ENCODE measurements at regions not wholly inside any gene's neighbourhood (a gene's known extent, or its start where the extent isn't known, plus 50 kb on each side); places are given as distances from the start of the nearest gene placed in this dataset.

GRCh38 chr15:47582233-47582632 is 135.1 kb upstream of the SEMA6D start:
- TF ChIP-seq CTCF (IDR thresholded peaks at IDR 0.05; ENCODE audit: low read depth, low read length): no peak

GRCh38 chr15:47584316-47584715 is 133.0 kb upstream of the SEMA6D start:
- no peak for TF ChIP-seq CTCF (IDR thresholded peaks at IDR 0.05; ENCODE audit: low read depth, low read length)
- no peak overlapping the region for H3K4me3 ChIP-seq (ENCODE audit: low read depth, low read length)

More at GRCh38 chr15:47582233-47582632, 135.1 kb upstream of the SEMA6D start:
- no peak overlapping the region for H3K4me3 ChIP-seq (ENCODE audit: low read depth, low read length)

GRCh38 chr15:47586653-47587224 is 130.6 kb upstream of the SEMA6D start:
- no peak overlapping the region for H3K4me3 ChIP-seq (ENCODE audit: low read depth, low read length)

GRCh38 chr15:47587940-47588802 is 129.1 kb upstream of the SEMA6D start:
- TF ChIP-seq CTCF (IDR thresholded peaks at IDR 0.05; ENCODE audit: low read depth, low read length): no peak
- no peak overlapping the region for H3K4me3 ChIP-seq (ENCODE audit: low read depth, low read length)

More at GRCh38 chr15:47586653-47587224, 130.6 kb upstream of the SEMA6D start:
- no peak for TF ChIP-seq CTCF (IDR thresholded peaks at IDR 0.05; ENCODE audit: low read depth, low read length)

- H3K4me3 ChIP-seq (ENCODE audit: low read depth, low read length): no peak overlapping the region
- no peak for TF ChIP-seq CTCF (IDR thresholded peaks at IDR 0.05; ENCODE audit: low read depth, low read length)
These were observed 128.3 kb upstream of the SEMA6D start for GRCh38 chr15:47588958-47589357.

- TF ChIP-seq CTCF (IDR thresholded peaks at IDR 0.05; ENCODE audit: low read depth, low read length): no peak
- H3K4me3 ChIP-seq (ENCODE audit: low read depth, low read length): no peak overlapping the region
These were observed 118.3 kb upstream of the SEMA6D start for GRCh38 chr15:47598996-47599395.

- no peak for TF ChIP-seq CTCF (IDR thresholded peaks at IDR 0.05; ENCODE audit: low read depth, low read length)
- no peak overlapping the region for H3K4me3 ChIP-seq (ENCODE audit: low read depth, low read length)
These were observed 117.5 kb upstream of the SEMA6D start for GRCh38 chr15:47599806-47600205.

Data from WI38 (cell line).